SK-N-SH (cell line): ENCODE measurements at regions not wholly inside any gene's neighbourhood (a gene's known extent, or its start where the extent isn't known, plus 50 kb on each side); places are given as distances from the start of the nearest gene placed in this dataset.

Experiments used
- CTCF ChIA-PET: fragments of 300-600, 350-600 bp; formaldehyde crosslinking; extraction: SDS; loops from one replicate; lab custom pipeline; 2021; lab: Yijun Ruan, JAX
- POLR2A ChIA-PET: fragments of 350-600 bp; sonication (Branson Sonifier 250); formaldehyde crosslinking; extraction: SDS; loops from one replicate; lab custom pipeline; 2020; ENCODE audit warnings: antibody characterized with exemption, inconsistent platforms; lab: Yijun Ruan, JAX
- DNase-seq: peaks from one replicate; pipeline ENCODE4 v3.0.0; 2012
- H2AFZ ChIP-seq: fragments of 200-600 bp; sonication (generic); 2 replicates; pipeline ENCODE4 v1.8.1; 2016; ENCODE audit warnings: antibody characterized with exemption, mild to moderate bottlenecking, low read depth
- H3F3A ChIP-seq: fragments of 200-600 bp; sonication (generic); replicated peaks from 2 replicates; pipeline ENCODE3; 2016; ENCODE audit warnings: antibody characterized with exemption, mild to moderate bottlenecking; ENCODE audit not compliant: insufficient read depth
- H3K27ac ChIP-seq, 2 experiments: fragments of 200-500 bp in 1 of 2; fragments of 200-600 bp in 1 of 2; sonication (Bioruptor generic) in 1 of 2; sonication (generic), shearing (Covaris generic) in 1 of 2; 2 replicates each; pipeline versions ENCODE4 v1.5.1 to v1.6.1; 2014 to 2016; ENCODE audit warnings: low read depth in 2 of 2, inconsistent platforms in 1 of 2, low read length in 1 of 2, mild to moderate bottlenecking in 1 of 2, mixed read lengths in 1 of 2
- H3K27me3 ChIP-seq: fragments of 200-600 bp; sonication (generic), shearing (Covaris generic); 2 replicates; pipeline ENCODE4 v1.6.1; 2016; ENCODE audit warnings: mixed run types; ENCODE audit not compliant: insufficient read depth
- H3K36me3 ChIP-seq, 2 experiments: fragments of 200-500 bp in 1 of 2; fragments of 200-600 bp in 1 of 2; sonication (Bioruptor generic) in 1 of 2; sonication (generic) in 1 of 2; replicated peaks in 1 of 2; 2 replicates each; pipeline versions ENCODE3 to v1.5.1; 2014 to 2016; ENCODE audit warnings: low read length in 1 of 2, mild to moderate bottlenecking in 1 of 2; ENCODE audit not compliant: insufficient read depth in 2 of 2, control insufficient read depth in 1 of 2
- H3K4me1 ChIP-seq, 2 experiments: fragments of 200-500 bp in 1 of 2; fragments of 200-600 bp in 1 of 2; sonication (Bioruptor generic) in 1 of 2; sonication (generic), shearing (Covaris generic) in 1 of 2; 2 replicates each; pipeline versions ENCODE4 v1.5.1 to v1.6.1; 2014 to 2016; ENCODE audit warnings: low read depth in 1 of 2, low read length in 1 of 2, mixed run types in 1 of 2; ENCODE audit not compliant: insufficient read depth in 2 of 2, control insufficient read depth in 1 of 2
- H3K4me2 ChIP-seq: fragments of 200-600 bp; sonication (generic), shearing (Covaris generic); 2 replicates; pipeline ENCODE4 v1.6.1; 2017; ENCODE audit warnings: mixed run types
- H3K4me3 ChIP-seq, 2 experiments: fragments of 200-500 bp in 1 of 2; fragments of 200-600 bp in 1 of 2; sonication (Bioruptor generic) in 1 of 2; sonication (generic), shearing (Covaris generic) in 1 of 2; 2 replicates each; pipeline versions ENCODE4 v1.5.1 to v1.8.1; 2014 to 2016; ENCODE audit warnings: low read depth in 2 of 2, inconsistent platforms in 1 of 2, low read length in 1 of 2, mild to moderate bottlenecking in 1 of 2, mixed read lengths in 1 of 2, moderate library complexity in 1 of 2
- H3K79me2 ChIP-seq: fragments of 200-600 bp; sonication (generic); 2 replicates; pipeline ENCODE4 v1.8.1; 2017; ENCODE audit warnings: mild to moderate bottlenecking; ENCODE audit not compliant: insufficient read depth
- H3K9ac ChIP-seq: fragments of 200-600 bp; sonication (generic); 2 replicates; pipeline ENCODE4 v1.6.1; 2017; ENCODE audit warnings: mixed run types
- H3K9me2 ChIP-seq: fragments of 200-600 bp; sonication (generic); 2 replicates; pipeline ENCODE4 v1.6.1; 2017; ENCODE audit warnings: mixed run types
- H3K9me3 ChIP-seq: fragments of 200-600 bp; sonication (generic); 2 replicates; pipeline ENCODE4 v1.6.1; 2017; ENCODE audit warnings: mixed run types, mild to moderate bottlenecking, moderate library complexity
- H4K20me1 ChIP-seq: fragments of 200-600 bp; sonication (generic); 2 replicates; pipeline ENCODE4 v1.6.1; 2017; ENCODE audit warnings: mild to moderate bottlenecking, mixed run types; ENCODE audit not compliant: insufficient read depth
- ELF1 ChIP-seq: IDR thresholded peaks from 2 replicates; pipeline ENCODE4 v1.4.0; 2012
- FOXJ3 ChIP-seq: sonication (generic); formaldehyde crosslinking; IDR thresholded peaks from 2 replicates; pipeline ENCODE4 v1.5.1; 2020; ENCODE audit warnings: mild to moderate bottlenecking, missing genetic modification reagents
- JUND ChIP-seq: IDR thresholded peaks from 2 replicates; pipeline ENCODE4 v1.4.0; 2012
- MXI1 ChIP-seq: IDR thresholded peaks from 2 replicates; pipeline ENCODE4 v1.6.1; 2012; ENCODE audit warnings: mild to moderate bottlenecking, low read depth, low read length, improper control_type of control experiment
- NFIC ChIP-seq: IDR thresholded peaks from 2 replicates; pipeline ENCODE4 v1.4.0; 2012; ENCODE audit warnings: borderline replicate concordance
- RCOR1 ChIP-seq: fragments of 150-350 bp; IDR thresholded peaks from 2 replicates; pipeline ENCODE4 v1.6.1; 2017; ENCODE audit warnings: antibody characterized with exemption, low read length
- RXRA ChIP-seq: IDR thresholded peaks from 2 replicates; pipeline ENCODE4 v1.4.0; 2012; ENCODE audit warnings: low read depth, mild to moderate bottlenecking, borderline replicate concordance
- WGBS: methylation state at CpG from one replicate; pipeline ENCODE4 v1.1.6; 2017; ENCODE audit warnings: low lambda C conversion rate; 5-methylcytosine and 5-hydroxymethylcytosine counted together
- TF ChIP-seq, protein P1 (sequence below): IDR thresholded peaks from 2 replicates; pipeline ENCODE4 v1.4.0; 2012; ENCODE audit warnings: low read depth, borderline replicate concordance
- TF ChIP-seq, protein P2 (sequence below): fragments of 150-350 bp; IDR thresholded peaks from 2 replicates; pipeline ENCODE4 v1.6.1; 2017; ENCODE audit warnings: antibody characterized with exemption, low read length, low read depth, borderline replicate concordance
- TF ChIP-seq, protein P3 (sequence below): fragments of 150-350 bp; IDR thresholded peaks from 2 replicates; pipeline ENCODE4 v1.6.1; 2016; ENCODE audit warnings: mild to moderate bottlenecking, low read depth, low read length
- TF ChIP-seq, protein P4 (sequence below): IDR thresholded peaks from 2 replicates; pipeline ENCODE4 v1.4.0; 2012; ENCODE audit warnings: low read depth, borderline replicate concordance
- TF ChIP-seq, protein P5 (sequence below): IDR thresholded peaks from 2 replicates; pipeline ENCODE4; 2012
- TF ChIP-seq, protein P6 (sequence below): IDR thresholded peaks from 2 replicates; pipeline ENCODE4 v1.4.0; 2012; ENCODE audit warnings: low read depth

DNA sequence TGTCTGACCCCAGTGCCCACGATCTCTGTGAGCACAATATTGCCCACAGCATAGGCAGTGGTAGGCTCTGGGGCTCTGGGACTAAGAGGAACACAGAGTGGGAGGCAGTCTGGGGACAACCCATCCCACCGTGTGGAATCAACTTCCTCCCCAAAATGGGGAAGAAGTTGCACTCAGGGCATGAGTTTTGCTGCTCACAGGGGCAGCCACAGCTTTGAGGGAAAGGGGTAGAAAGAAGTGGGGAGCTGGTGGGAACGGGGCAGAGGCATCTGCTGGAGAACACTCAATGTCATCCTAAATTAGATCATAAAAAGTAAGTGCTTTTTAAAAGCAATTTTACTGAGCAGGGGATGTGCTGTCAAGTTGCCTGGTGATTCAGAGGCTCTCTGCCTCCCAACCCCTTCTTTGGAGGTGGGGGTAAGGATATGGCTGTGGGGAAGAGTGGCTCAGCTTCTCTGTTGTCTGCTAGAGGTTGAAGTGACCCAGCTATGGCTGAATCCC, 233.8 kb upstream of the NCAM1 start:
- Histone ChIP-seq H3K9me2 (no peaks in the 10 kb centered on the region), H3K79me2 (no peaks in the 10 kb centered on the region), H3F3A (no peaks in the 10 kb centered on the region), H3K9ac (no peak overlapping the region), H2AFZ (no peak overlapping the region), H3K4me3 (no peak overlapping the region), H3K4me1 (peaks cover 0 to 15% of the 10 kb centered on the region in 2 experiments; a peak in 1 of 4 replicates), H3K9me3 (no peaks in the 10 kb centered on the region), H3K27me3 (no peaks in the 10 kb centered on the region), H4K20me1 (no peaks in the 10 kb centered on the region), H3K4me2 (no peak overlapping the region), H3K27ac (no peak overlapping the region), H3K36me3 (no peaks in the 10 kb centered on the region)
- CTCF ChIA-PET = no interaction called here
- 5% methylated on average over 3 of the region's 3 CpGs for WGBS
- no peak for DNase-seq
- TF ChIP-seq NFIC (no peak), MXI1 (no peak), JUND (no peak)
- TF ChIP-seq, protein P1, sequence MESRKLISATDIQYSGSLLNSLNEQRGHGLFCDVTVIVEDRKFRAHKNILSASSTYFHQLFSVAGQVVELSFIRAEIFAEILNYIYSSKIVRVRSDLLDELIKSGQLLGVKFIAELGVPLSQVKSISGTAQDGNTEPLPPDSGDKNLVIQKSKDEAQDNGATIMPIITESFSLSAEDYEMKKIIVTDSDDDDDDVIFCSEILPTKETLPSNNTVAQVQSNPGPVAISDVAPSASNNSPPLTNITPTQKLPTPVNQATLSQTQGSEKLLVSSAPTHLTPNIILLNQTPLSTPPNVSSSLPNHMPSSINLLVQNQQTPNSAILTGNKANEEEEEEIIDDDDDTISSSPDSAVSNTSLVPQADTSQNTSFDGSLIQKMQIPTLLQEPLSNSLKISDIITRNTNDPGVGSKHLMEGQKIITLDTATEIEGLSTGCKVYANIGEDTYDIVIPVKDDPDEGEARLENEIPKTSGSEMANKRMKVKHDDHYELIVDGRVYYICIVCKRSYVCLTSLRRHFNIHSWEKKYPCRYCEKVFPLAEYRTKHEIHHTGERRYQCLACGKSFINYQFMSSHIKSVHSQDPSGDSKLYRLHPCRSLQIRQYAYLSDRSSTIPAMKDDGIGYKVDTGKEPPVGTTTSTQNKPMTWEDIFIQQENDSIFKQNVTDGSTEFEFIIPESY = no peak
- TF ChIP-seq, protein P2, sequence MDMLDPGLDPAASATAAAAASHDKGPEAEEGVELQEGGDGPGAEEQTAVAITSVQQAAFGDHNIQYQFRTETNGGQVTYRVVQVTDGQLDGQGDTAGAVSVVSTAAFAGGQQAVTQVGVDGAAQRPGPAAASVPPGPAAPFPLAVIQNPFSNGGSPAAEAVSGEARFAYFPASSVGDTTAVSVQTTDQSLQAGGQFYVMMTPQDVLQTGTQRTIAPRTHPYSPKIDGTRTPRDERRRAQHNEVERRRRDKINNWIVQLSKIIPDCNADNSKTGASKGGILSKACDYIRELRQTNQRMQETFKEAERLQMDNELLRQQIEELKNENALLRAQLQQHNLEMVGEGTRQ = no peak
- TF ChIP-seq, protein P3, sequence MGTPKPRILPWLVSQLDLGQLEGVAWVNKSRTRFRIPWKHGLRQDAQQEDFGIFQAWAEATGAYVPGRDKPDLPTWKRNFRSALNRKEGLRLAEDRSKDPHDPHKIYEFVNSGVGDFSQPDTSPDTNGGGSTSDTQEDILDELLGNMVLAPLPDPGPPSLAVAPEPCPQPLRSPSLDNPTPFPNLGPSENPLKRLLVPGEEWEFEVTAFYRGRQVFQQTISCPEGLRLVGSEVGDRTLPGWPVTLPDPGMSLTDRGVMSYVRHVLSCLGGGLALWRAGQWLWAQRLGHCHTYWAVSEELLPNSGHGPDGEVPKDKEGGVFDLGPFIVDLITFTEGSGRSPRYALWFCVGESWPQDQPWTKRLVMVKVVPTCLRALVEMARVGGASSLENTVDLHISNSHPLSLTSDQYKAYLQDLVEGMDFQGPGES = no peak
- TF ChIP-seq, protein P4, sequence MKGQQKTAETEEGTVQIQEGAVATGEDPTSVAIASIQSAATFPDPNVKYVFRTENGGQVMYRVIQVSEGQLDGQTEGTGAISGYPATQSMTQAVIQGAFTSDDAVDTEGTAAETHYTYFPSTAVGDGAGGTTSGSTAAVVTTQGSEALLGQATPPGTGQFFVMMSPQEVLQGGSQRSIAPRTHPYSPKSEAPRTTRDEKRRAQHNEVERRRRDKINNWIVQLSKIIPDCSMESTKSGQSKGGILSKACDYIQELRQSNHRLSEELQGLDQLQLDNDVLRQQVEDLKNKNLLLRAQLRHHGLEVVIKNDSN = no peak
- TF ChIP-seq, protein P5, sequence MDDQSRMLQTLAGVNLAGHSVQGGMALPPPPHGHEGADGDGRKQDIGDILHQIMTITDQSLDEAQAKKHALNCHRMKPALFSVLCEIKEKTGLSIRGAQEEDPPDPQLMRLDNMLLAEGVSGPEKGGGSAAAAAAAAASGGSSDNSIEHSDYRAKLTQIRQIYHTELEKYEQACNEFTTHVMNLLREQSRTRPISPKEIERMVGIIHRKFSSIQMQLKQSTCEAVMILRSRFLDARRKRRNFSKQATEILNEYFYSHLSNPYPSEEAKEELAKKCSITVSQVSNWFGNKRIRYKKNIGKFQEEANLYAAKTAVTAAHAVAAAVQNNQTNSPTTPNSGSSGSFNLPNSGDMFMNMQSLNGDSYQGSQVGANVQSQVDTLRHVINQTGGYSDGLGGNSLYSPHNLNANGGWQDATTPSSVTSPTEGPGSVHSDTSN = no peak
- POLR2A ChIA-PET = interaction anchor here (0.6 kb wide), 1 partner anchor 32 kb away, joined by 5 read pairs; no protein-coding TSS in a partner anchor

DNA sequence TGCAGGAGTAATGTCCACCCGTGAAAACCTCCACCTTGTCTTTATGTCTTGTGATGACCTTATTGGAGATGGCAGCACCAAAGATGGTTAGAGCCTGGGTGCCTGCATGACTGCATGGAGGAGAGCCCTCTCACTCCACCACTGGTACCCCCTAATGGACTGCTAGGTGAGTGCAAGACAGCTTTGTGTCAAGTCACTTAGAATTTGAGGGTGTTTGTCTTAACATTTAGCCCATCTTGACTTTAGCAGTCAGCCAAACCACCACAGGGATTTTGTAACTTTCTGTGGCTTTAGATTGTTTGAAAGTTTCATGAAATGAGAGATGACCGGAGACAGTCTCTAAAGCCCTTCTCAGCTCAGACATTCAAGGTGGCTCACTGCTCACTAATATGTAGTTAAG, 232.9 kb upstream of the NCAM1 start:
- DNase-seq = no peak
- H3K4me2 ChIP-seq = no peak overlapping the region
- H3F3A ChIP-seq = no peaks in the 10 kb centered on the region
- TF ChIP-seq RXRA (no peak), RCOR1 (no peak), FOXJ3 (CRISPR knock-in tag) (no peak), ELF1 (no peak)
- TF ChIP-seq, protein P6, sequence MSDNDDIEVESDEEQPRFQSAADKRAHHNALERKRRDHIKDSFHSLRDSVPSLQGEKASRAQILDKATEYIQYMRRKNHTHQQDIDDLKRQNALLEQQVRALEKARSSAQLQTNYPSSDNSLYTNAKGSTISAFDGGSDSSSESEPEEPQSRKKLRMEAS = no peak
- TF ChIP-seq, all 33 proteins: peak for 0
- peaks cover 0 to 15% of the 10 kb centered on the region in 2 experiments; a peak in 1 of 4 replicates for H3K4me1 ChIP-seq
- H3K79me2 ChIP-seq = no peaks in the 10 kb centered on the region
- no peak overlapping the region for H3K4me3 ChIP-seq
- no peaks in the 10 kb centered on the region for H3K27me3 ChIP-seq
- H3K36me3 ChIP-seq = no peaks in the 10 kb centered on the region
- no peaks in the 10 kb centered on the region for H3K9me2 ChIP-seq
- H3K9ac ChIP-seq = no peak overlapping the region
- WGBS = 41% methylated on average over 2 of the region's 2 CpGs
- H2AFZ ChIP-seq = no peak overlapping the region
- no peaks in the 10 kb centered on the region for H3K9me3 ChIP-seq
- no peak overlapping the region for H3K27ac ChIP-seq
- POLR2A ChIA-PET = interaction anchor here (0.6 kb wide), 1 partner anchor 33 kb away, joined by 5 read pairs; no protein-coding TSS in a partner anchor
- H4K20me1 ChIP-seq = no peaks in the 10 kb centered on the region
- CTCF ChIA-PET = no interaction called here
